HepG2 (cell line): ENCODE measurements at regions not wholly inside any gene's neighbourhood (a gene's known extent, or its start where the extent isn't known, plus 50 kb on each side); places are given as distances from the start of the nearest gene placed in this dataset.

ENCODE experiments used
- DPF2 ChIP-seq: sonication (generic); formaldehyde crosslinking; IDR thresholded peaks from 2 replicates; pipeline ENCODE4 v1.4.0; 2020; ENCODE audit warnings: mild to moderate bottlenecking, low read depth, missing genetic modification reagents, borderline replicate concordance
- FOXA3 ChIP-seq: IDR thresholded peaks from 2 replicates; pipeline ENCODE4 v1.6.1; 2016; ENCODE audit warnings: missing genetic modification reagents, missing compliant biosample characterization
- FOXO1 ChIP-seq: sonication (generic); formaldehyde crosslinking; IDR thresholded peaks from 2 replicates; pipeline ENCODE4 v1.4.0; 2020; ENCODE audit warnings: missing genetic modification reagents
- GTF3A ChIP-seq: sonication (generic); formaldehyde crosslinking; conservative IDR thresholded peaks from 2 replicates; pipeline ENCODE4 v1.4.0; 2020; ENCODE audit warnings: mild to moderate bottlenecking, missing genetic modification reagents
- GZF1 ChIP-seq: sonication (generic); formaldehyde crosslinking; IDR thresholded peaks from 2 replicates; pipeline ENCODE4 v1.5.1; 2020; ENCODE audit warnings: mild to moderate bottlenecking, missing genetic modification reagents
- KAT2B ChIP-seq: fragments of 150-350 bp; IDR thresholded peaks from 2 replicates; pipeline ENCODE4 v1.6.1; 2014; ENCODE audit warnings: low read depth, low read length, borderline replicate concordance
- NFRKB ChIP-seq: fragments of 450-650 bp; IDR thresholded peaks from 2 replicates; pipeline ENCODE4 v1.6.1; 2017
- RELA ChIP-seq: sonication (generic); formaldehyde crosslinking; IDR thresholded peaks from 2 replicates; pipeline ENCODE4 v1.4.0; 2020; ENCODE audit warnings: missing genetic modification reagents
- ZNF232 ChIP-seq: sonication (generic); formaldehyde crosslinking; IDR thresholded peaks from 2 replicates; pipeline ENCODE4 v1.4.0; 2020; ENCODE audit warnings: missing genetic modification reagents, borderline replicate concordance
- ZNF33B ChIP-seq: sonication (generic); formaldehyde crosslinking; IDR thresholded peaks from 2 replicates; pipeline ENCODE4 v1.5.1; 2020; ENCODE audit warnings: mild to moderate bottlenecking, missing genetic modification reagents
- ZNF431 ChIP-seq: sonication (generic); formaldehyde crosslinking; IDR thresholded peaks from 2 replicates; pipeline ENCODE4 v1.9.0; 2022; ENCODE audit warnings: missing genetic modification reagents, low read depth, mild to moderate bottlenecking, borderline replicate concordance
- ZSCAN25 ChIP-seq: sonication (generic); formaldehyde crosslinking; IDR thresholded peaks from 2 replicates; pipeline ENCODE4 v1.8.0; 2022; ENCODE audit warnings: mild to moderate bottlenecking, missing genetic modification reagents
- TF ChIP-seq, protein P1 (sequence below): sonication (generic); formaldehyde crosslinking; IDR thresholded peaks from 2 replicates; pipeline ENCODE4 v1.5.1; 2020; ENCODE audit warnings: mild to moderate bottlenecking, missing genetic modification reagents, borderline replicate concordance
- TF ChIP-seq, protein P2 (sequence below): sonication (generic); formaldehyde crosslinking; IDR thresholded peaks from 2 replicates; pipeline ENCODE4 v1.5.0; 2020; ENCODE audit warnings: missing genetic modification reagents, mild to moderate bottlenecking, borderline replicate concordance
- TF ChIP-seq, protein P3 (sequence below): sonication (generic); formaldehyde crosslinking; IDR thresholded peaks from 2 replicates; pipeline ENCODE4 v1.5.0; 2020; ENCODE audit warnings: missing genetic modification reagents
- TF ChIP-seq, protein P4 (sequence below): sonication (generic); formaldehyde crosslinking; IDR thresholded peaks from 2 replicates; pipeline ENCODE4 v1.4.0; 2020; ENCODE audit warnings: low read depth, mild to moderate bottlenecking, missing genetic modification reagents
- TF ChIP-seq, protein P5 (sequence below): sonication (generic); formaldehyde crosslinking; conservative IDR thresholded peaks from 2 replicates; pipeline ENCODE4 v1.4.0; 2020; ENCODE audit warnings: missing genetic modification reagents
- TF ChIP-seq, protein P6 (sequence below): sonication (generic); formaldehyde crosslinking; IDR thresholded peaks from 2 replicates; pipeline ENCODE4 v1.4.0; 2020; ENCODE audit warnings: mild to moderate bottlenecking, missing genetic modification reagents
- TF ChIP-seq, protein P7 (sequence below): sonication (generic); formaldehyde crosslinking; IDR thresholded peaks from 2 replicates; pipeline ENCODE4 v1.8.1; 2023; ENCODE audit warnings: mild to moderate bottlenecking, missing genetic modification reagents

DNA sequence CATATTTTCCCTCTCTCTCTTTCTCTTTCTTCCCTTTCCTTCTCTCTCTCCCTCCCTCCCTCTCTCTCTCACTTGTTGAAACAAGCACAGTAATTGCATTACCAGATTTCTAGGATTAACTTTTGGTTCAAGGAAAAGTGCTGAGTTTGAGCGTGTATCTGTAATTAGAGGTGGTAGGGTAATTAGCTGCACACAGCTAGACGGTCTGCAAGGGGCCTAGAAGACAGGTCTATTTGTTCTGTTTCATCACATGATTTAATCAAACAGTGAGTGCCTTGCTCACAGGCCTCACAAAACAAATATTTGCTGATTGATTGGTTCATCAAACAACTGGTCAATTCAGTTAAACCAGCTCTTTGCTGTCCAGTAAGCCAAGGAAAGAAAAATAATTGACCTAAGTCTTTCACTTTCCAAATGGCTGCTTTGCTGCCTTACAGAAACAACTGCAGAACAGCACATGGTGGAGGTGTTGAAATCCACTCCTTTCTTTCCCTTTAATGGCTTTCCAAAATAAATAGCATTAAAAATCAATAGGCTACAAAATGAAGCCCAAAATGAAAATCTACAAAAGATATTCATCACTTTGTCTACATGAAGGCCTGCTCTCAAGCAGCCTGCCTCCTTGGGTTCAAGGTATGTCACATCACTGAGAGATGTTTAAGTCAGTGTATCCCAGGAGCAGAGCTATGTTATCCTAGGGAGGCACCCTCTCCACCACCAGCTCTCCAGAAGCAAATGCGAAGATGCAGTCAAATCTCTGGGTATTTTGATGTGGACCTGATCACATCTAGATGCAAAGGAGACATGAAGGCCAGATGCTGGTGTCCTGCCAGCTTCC is 264.4 kb upstream of the SIX2 start (continued):
- TF ChIP-seq, protein P1, sequence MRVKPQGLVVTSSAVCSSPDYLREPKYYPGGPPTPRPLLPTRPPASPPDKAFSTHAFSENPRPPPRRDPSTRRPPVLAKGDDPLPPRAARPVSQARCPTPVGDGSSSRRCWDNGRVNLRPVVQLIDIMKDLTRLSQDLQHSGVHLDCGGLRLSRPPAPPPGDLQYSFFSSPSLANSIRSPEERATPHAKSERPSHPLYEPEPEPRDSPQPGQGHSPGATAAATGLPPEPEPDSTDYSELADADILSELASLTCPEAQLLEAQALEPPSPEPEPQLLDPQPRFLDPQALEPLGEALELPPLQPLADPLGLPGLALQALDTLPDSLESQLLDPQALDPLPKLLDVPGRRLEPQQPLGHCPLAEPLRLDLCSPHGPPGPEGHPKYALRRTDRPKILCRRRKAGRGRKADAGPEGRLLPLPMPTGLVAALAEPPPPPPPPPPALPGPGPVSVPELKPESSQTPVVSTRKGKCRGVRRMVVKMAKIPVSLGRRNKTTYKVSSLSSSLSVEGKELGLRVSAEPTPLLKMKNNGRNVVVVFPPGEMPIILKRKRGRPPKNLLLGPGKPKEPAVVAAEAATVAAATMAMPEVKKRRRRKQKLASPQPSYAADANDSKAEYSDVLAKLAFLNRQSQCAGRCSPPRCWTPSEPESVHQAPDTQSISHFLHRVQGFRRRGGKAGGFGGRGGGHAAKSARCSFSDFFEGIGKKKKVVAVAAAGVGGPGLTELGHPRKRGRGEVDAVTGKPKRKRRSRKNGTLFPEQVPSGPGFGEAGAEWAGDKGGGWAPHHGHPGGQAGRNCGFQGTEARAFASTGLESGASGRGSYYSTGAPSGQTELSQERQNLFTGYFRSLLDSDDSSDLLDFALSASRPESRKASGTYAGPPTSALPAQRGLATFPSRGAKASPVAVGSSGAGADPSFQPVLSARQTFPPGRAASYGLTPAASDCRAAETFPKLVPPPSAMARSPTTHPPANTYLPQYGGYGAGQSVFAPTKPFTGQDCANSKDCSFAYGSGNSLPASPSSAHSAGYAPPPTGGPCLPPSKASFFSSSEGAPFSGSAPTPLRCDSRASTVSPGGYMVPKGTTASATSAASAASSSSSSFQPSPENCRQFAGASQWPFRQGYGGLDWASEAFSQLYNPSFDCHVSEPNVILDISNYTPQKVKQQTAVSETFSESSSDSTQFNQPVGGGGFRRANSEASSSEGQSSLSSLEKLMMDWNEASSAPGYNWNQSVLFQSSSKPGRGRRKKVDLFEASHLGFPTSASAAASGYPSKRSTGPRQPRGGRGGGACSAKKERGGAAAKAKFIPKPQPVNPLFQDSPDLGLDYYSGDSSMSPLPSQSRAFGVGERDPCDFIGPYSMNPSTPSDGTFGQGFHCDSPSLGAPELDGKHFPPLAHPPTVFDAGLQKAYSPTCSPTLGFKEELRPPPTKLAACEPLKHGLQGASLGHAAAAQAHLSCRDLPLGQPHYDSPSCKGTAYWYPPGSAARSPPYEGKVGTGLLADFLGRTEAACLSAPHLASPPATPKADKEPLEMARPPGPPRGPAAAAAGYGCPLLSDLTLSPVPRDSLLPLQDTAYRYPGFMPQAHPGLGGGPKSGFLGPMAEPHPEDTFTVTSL (CRISPR knock-in tag), result peak; percentile 95
- TF ChIP-seq ZNF431, result peak; percentile 48; the same call in 1 of the 2 replicates
- TF ChIP-seq ZSCAN25 (CRISPR knock-in tag), result peak; percentile 75
- TF ChIP-seq, protein P2, sequence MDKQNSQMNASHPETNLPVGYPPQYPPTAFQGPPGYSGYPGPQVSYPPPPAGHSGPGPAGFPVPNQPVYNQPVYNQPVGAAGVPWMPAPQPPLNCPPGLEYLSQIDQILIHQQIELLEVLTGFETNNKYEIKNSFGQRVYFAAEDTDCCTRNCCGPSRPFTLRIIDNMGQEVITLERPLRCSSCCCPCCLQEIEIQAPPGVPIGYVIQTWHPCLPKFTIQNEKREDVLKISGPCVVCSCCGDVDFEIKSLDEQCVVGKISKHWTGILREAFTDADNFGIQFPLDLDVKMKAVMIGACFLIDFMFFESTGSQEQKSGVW (CRISPR knock-in tag), result no peak
- TF ChIP-seq GZF1 (CRISPR knock-in tag), result no peak
- TF ChIP-seq ZNF232 (CRISPR knock-in tag), result no peak; the same call in 1 of the 2 replicates
- peak; percentile 67; the same call in 1 of the 2 replicates for TF ChIP-seq KAT2B
- peak; percentile 70; the same call in 1 of the 2 replicates for TF ChIP-seq RELA (CRISPR knock-in tag)
- no peak for TF ChIP-seq GTF3A (CRISPR knock-in tag)
- peak; percentile 100 for TF ChIP-seq FOXA3
- TF ChIP-seq, protein P3, sequence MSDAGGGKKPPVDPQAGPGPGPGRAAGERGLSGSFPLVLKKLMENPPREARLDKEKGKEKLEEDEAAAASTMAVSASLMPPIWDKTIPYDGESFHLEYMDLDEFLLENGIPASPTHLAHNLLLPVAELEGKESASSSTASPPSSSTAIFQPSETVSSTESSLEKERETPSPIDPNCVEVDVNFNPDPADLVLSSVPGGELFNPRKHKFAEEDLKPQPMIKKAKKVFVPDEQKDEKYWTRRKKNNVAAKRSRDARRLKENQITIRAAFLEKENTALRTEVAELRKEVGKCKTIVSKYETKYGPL (CRISPR knock-in tag), result no peak
- peak; percentile 95 for TF ChIP-seq FOXO1
- TF ChIP-seq, protein P4, sequence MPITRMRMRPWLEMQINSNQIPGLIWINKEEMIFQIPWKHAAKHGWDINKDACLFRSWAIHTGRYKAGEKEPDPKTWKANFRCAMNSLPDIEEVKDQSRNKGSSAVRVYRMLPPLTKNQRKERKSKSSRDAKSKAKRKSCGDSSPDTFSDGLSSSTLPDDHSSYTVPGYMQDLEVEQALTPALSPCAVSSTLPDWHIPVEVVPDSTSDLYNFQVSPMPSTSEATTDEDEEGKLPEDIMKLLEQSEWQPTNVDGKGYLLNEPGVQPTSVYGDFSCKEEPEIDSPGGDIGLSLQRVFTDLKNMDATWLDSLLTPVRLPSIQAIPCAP (CRISPR knock-in tag), result no peak
- no peak for TF ChIP-seq NFRKB
- TF ChIP-seq DPF2 (CRISPR knock-in tag), result peak; percentile 96
- TF ChIP-seq ZNF33B (CRISPR knock-in tag), result no peak
- TF ChIP-seq, protein P5, sequence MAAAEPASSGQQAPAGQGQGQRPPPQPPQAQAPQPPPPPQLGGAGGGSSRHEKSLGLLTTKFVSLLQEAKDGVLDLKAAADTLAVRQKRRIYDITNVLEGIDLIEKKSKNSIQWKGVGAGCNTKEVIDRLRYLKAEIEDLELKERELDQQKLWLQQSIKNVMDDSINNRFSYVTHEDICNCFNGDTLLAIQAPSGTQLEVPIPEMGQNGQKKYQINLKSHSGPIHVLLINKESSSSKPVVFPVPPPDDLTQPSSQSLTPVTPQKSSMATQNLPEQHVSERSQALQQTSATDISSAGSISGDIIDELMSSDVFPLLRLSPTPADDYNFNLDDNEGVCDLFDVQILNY (CRISPR knock-in tag), result no peak
- TF ChIP-seq, protein P6, sequence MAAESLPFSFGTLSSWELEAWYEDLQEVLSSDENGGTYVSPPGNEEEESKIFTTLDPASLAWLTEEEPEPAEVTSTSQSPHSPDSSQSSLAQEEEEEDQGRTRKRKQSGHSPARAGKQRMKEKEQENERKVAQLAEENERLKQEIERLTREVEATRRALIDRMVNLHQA (CRISPR knock-in tag), result no peak
- TF ChIP-seq, protein P7, sequence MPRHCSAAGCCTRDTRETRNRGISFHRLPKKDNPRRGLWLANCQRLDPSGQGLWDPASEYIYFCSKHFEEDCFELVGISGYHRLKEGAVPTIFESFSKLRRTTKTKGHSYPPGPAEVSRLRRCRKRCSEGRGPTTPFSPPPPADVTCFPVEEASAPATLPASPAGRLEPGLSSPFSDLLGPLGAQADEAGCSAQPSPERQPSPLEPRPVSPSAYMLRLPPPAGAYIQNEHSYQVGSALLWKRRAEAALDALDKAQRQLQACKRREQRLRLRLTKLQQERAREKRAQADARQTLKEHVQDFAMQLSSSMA (CRISPR knock-in tag), result no peak
